Liver (tissue), 8 donors: ENCODE measurements at regions not wholly inside any gene's neighbourhood (a gene's known extent, or its start where the extent isn't known, plus 50 kb on each side); places are given as distances from the start of the nearest gene placed in this dataset.

Experiments
- DNase-seq: peaks from one replicate; pipeline ENCODE4 v3.0.0-alpha.2; 2017; ENCODE audit warnings: low spot score
- H3K27ac ChIP-seq, 2 donors: one replicate each; pipeline ENCODE4 v1.7.0; 2013; ENCODE audit warnings: inconsistent platforms in 2 of 2, low read length in 2 of 2, control low read depth in 1 of 2, low read depth in 1 of 2, mild to moderate bottlenecking in 1 of 2
- H3K27me3 ChIP-seq, 4 donors: one replicate each; pipeline versions ENCODE4 v1.6.1 to v1.7.0; 2013; ENCODE audit warnings: low read length in 3 of 4, inconsistent platforms in 1 of 4, mild to moderate bottlenecking in 1 of 4, moderate library complexity in 1 of 4; ENCODE audit not compliant: control insufficient read depth in 4 of 4, insufficient read depth in 4 of 4
- H3K36me3 ChIP-seq, 4 donors: one replicate each; pipeline versions ENCODE4 v1.6.1 to v1.7.0; 2013; ENCODE audit warnings: low read length in 3 of 4, mild to moderate bottlenecking in 3 of 4, low read depth in 1 of 4, moderate library complexity in 1 of 4; ENCODE audit not compliant: control insufficient read depth in 4 of 4, insufficient read depth in 3 of 4
- H3K4me1 ChIP-seq, 4 donors: one replicate each; pipeline versions ENCODE4 v1.6.1 to v1.7.0; 2013; ENCODE audit warnings: low read length in 3 of 4, mild to moderate bottlenecking in 3 of 4, moderate library complexity in 1 of 4; ENCODE audit not compliant: control insufficient read depth in 4 of 4, insufficient read depth in 4 of 4
- H3K4me3 ChIP-seq, 3 donors: one replicate each; pipeline versions ENCODE4 v1.6.1 to v1.7.0; 2013; ENCODE audit warnings: low read length in 3 of 3, control low read depth in 1 of 3, low read depth in 1 of 3, mild to moderate bottlenecking in 1 of 3
- H3K9ac ChIP-seq, 2 donors: one replicate each; pipeline ENCODE4 v1.7.0; 2013; ENCODE audit warnings: low read length in 2 of 2, mild to moderate bottlenecking in 2 of 2, moderate library complexity in 2 of 2, control low read depth in 1 of 2, low read depth in 1 of 2
- H3K9me3 ChIP-seq, 4 donors: one replicate each; pipeline versions ENCODE4 v1.6.1 to v1.7.0; 2013; ENCODE audit warnings: low read length in 3 of 4; ENCODE audit not compliant: control insufficient read depth in 4 of 4
- ATF3 ChIP-seq: IDR thresholded peaks from 2 replicates; pipeline ENCODE4 v1.6.1; 2016; ENCODE audit warnings: antibody characterized with exemption
- CTCF ChIP-seq: fragments of 150-350 bp; IDR thresholded peaks from 2 replicates; pipeline ENCODE4 v1.5.1; 2017; ENCODE audit warnings: improper control_type of control experiment, low read depth, low read length; ENCODE audit not compliant: missing input control
- EGR1 ChIP-seq, 2 donors: IDR thresholded peaks; 2 replicates each; pipeline ENCODE4 v1.6.1; 2016 to 2018; ENCODE audit warnings: antibody characterized with exemption in 2 of 2, low read depth in 2 of 2
- FOXA1 ChIP-seq: IDR thresholded peaks from 2 replicates; pipeline ENCODE4 v1.6.1; 2016; ENCODE audit warnings: antibody characterized with exemption
- GABPA ChIP-seq, 2 donors: IDR thresholded peaks in 1 of 2; conservative IDR thresholded peaks in 1 of 2; 2 replicates each; pipeline ENCODE4 v1.6.1; 2016; ENCODE audit warnings: antibody characterized with exemption in 2 of 2, mild to moderate bottlenecking in 1 of 2, moderate library complexity in 1 of 2
- HNF4G ChIP-seq: IDR thresholded peaks from 2 replicates; pipeline ENCODE4 v1.6.1; 2016; ENCODE audit warnings: antibody characterized with exemption
- JUND ChIP-seq, 2 donors: IDR thresholded peaks; 2 replicates each; pipeline ENCODE4 v1.6.1; 2016; ENCODE audit warnings: antibody characterized with exemption in 2 of 2
- MAX ChIP-seq: IDR thresholded peaks from 2 replicates; pipeline ENCODE4 v1.6.1; 2016; ENCODE audit warnings: antibody characterized with exemption
- RAD21 ChIP-seq, 2 donors: IDR thresholded peaks; 2 replicates each; pipeline ENCODE4 v1.6.1; 2016; ENCODE audit warnings: antibody characterized with exemption in 2 of 2, mild to moderate bottlenecking in 2 of 2
- REST ChIP-seq: IDR thresholded peaks from 2 replicates; pipeline ENCODE4 v1.6.1; 2016; ENCODE audit warnings: antibody characterized with exemption, mild to moderate bottlenecking
- RXRA ChIP-seq, 2 donors: IDR thresholded peaks; 2 replicates each; pipeline ENCODE4 v1.6.1; 2017 to 2018; ENCODE audit warnings: antibody characterized with exemption in 2 of 2, mild to moderate bottlenecking in 1 of 2
- YY1 ChIP-seq: IDR thresholded peaks from 2 replicates; pipeline ENCODE4 v1.6.1; 2016; ENCODE audit warnings: antibody characterized with exemption, mild to moderate bottlenecking
- ZBTB33 ChIP-seq: IDR thresholded peaks from 2 replicates; pipeline ENCODE4 v1.6.1; 2016; ENCODE audit warnings: antibody characterized with exemption
- WGBS: extraction: QIAGEN DNeasy Blood & Tissue Kit; methylation state at CpG from one replicate; pipeline ENCODE4 v1.1.7; 2013; 5-methylcytosine and 5-hydroxymethylcytosine counted together
- donor health status: healthy.
- donor health status: healthy.
- donor health status: healthy.
- donor health status: healthy.
- donor health status: healthy.

- H3K27me3 ChIP-seq = no peaks in the 10 kb centered on the region
- TF ChIP-seq FOXA1 (no peak), ZBTB33 (no peak), EGR1 (IDR thresholded peaks at IDR 0.05; ENCODE audit: low read depth in 2 of 2) (no peak), CTCF (no peak), HNF4G (no peak), JUND (IDR thresholded peaks at IDR 0.05) (no peak), ATF3 (no peak), REST (no peak)
- 86% methylated on average over 14 of the region's 14 CpGs for WGBS
- no peaks in the 10 kb centered on the region for H3K36me3 ChIP-seq
- H3K9ac ChIP-seq = no peak overlapping the region
- no peak overlapping the region for H3K4me3 ChIP-seq
- DNase-seq = no peak
- no peak overlapping the region for H3K27ac ChIP-seq
- peaks cover 0 to 2% (median 0%) of the 10 kb centered on the region in 4 donors for H3K9me3 ChIP-seq
- H3K4me1 ChIP-seq = no peaks in the 10 kb centered on the region
Measured at GRCh38 chr2:121151311-121152109, 133.5 kb downstream of the TFCP2L1 start.

GRCh38 chr2:121152861-121153260 is 132.1 kb downstream of the TFCP2L1 start:
- no peak for TF ChIP-seq ATF3
- TF ChIP-seq RAD21 (IDR thresholded peaks at IDR 0.05) = no peak
- no peak for TF ChIP-seq MAX
- TF ChIP-seq GABPA (IDR thresholded peaks at IDR 0.05 in 1 of 2, conservative IDR thresholded peaks at IDR 0.05 in 1 of 2) = no peak
- no peak for TF ChIP-seq FOXA1
- no peak for TF ChIP-seq RXRA (IDR thresholded peaks at IDR 0.05)
- no peak for TF ChIP-seq YY1
- TF ChIP-seq REST = no peak
- no peak for TF ChIP-seq JUND (IDR thresholded peaks at IDR 0.05)
- no peak overlapping the region for H3K9ac ChIP-seq
- 81% methylated on average over 7 of the region's 7 CpGs for WGBS
- H3K4me3 ChIP-seq = no peak overlapping the region
- no peaks in the 10 kb centered on the region for H3K27me3 ChIP-seq
- H3K36me3 ChIP-seq = no peaks in the 10 kb centered on the region
- H3K9me3 ChIP-seq = peaks cover 0 to 8% (median 2%) of the 10 kb centered on the region in 4 donors
- no peaks in the 10 kb centered on the region for H3K4me1 ChIP-seq
- DNase-seq = no peak
- no peak overlapping the region for H3K27ac ChIP-seq
